ENCODE measurements at regions not wholly inside any gene's neighbourhood (a gene's known extent, or its start where the extent isn't known, plus 50 kb on each side); places are given as distances from the start of the nearest gene placed in this dataset.

- H3K9me3 ChIP-seq (ENCODE audit: control insufficient read depth in 1 of 2, insufficient read depth in 1 of 2, low read depth in 1 of 2, low read length in 2 of 2), result no peaks in the 10 kb centered on the region; a peak in 1 of 4 replicates
- H3K79me2 ChIP-seq (ENCODE audit: insufficient read depth, low read length), result no peaks in the 10 kb centered on the region
- H4K20me1 ChIP-seq (ENCODE audit: insufficient read depth), result no peaks in the 10 kb centered on the region
- H3K9ac ChIP-seq (ENCODE audit: low read length), result no peak overlapping the region
- no peak overlapping the region for H3K4me2 ChIP-seq (ENCODE audit: low read length)
- no peak overlapping the region for H3K4me3 ChIP-seq (replicated peaks in 1 of 2; ENCODE audit: low read depth in 1 of 2, low read length in 2 of 2)
- H3K27me3 ChIP-seq (ENCODE audit: insufficient read depth, low read length), result no peaks in the 10 kb centered on the region
- H3K27ac ChIP-seq (ENCODE audit: low read depth, low read length), result no peak overlapping the region
- no peak overlapping the region for H2AFZ ChIP-seq (ENCODE audit: low read depth, low read length, poor library complexity, severe bottlenecking)
- H3K4me1 ChIP-seq (ENCODE audit: control insufficient read depth in 1 of 2, insufficient read depth in 2 of 2, low read length in 2 of 2), result no peaks in the 10 kb centered on the region
- ChIA-PET CTCF (no interaction called here), RAD21 (ENCODE audit: low non-redundant PET in 1 of 2, low total read pairs in 2 of 2, uncharacterized antibody in 2 of 2, unreplicated experiment in 2 of 2) (no interaction called here), POLR2A (no interaction called here)
- ATAC-seq, result no peak
- no TSS peak for BruUV-seq (replicated peaks)
- H3K9me2 ChIP-seq (ENCODE audit: insufficient read depth), result no peaks in the 10 kb centered on the region
- no peaks in the 10 kb centered on the region for H3K36me3 ChIP-seq (ENCODE audit: control insufficient read depth in 1 of 2, insufficient read depth in 2 of 2, low read length in 2 of 2)
- intact Hi-C loops (cut with micrococcal nuclease), result no loop called here
- DNase-seq (ENCODE audit: low read depth, low spot score), result no peak
- TF ChIP-seq YY1 (IDR thresholded peaks at IDR 0.05; ENCODE audit: extremely low read depth, insufficient replicate concordance, low read depth, low read length) (no peak), ZBTB33 (IDR thresholded peaks at IDR 0.05; ENCODE audit: extremely low read depth, insufficient replicate concordance, low read length) (no peak), SP1 (IDR thresholded peaks at IDR 0.05; ENCODE audit: low read depth) (no peak), ZNF274 (IDR thresholded peaks at IDR 0.05; ENCODE audit: low read depth, low read length) (no peak), CBX3 (IDR thresholded peaks at IDR 0.05; ENCODE audit: low read depth) (no peak), ATF3 (IDR thresholded peaks at IDR 0.05) (no peak), POLR2A (IDR thresholded peaks at IDR 0.05; ENCODE audit: borderline replicate concordance, extremely low read depth, insufficient read depth, insufficient read length) (no peak), EGR1 (IDR thresholded peaks at IDR 0.05; ENCODE audit: low read depth) (no peak), POLR2AphosphoS5 (IDR thresholded peaks at IDR 0.05; ENCODE audit: low read depth, low read length) (no peak), RAD21 (IDR thresholded peaks at IDR 0.05; ENCODE audit: low read depth) (no peak), CEBPB (IDR thresholded peaks at IDR 0.05; ENCODE audit: low read depth) (no peak)
Measured at GRCh38 chr5:54670281-54670680, 152.7 kb downstream of the SNX18 start.

Measured in HCT116 (cell line).